GM12875 (cell line): ENCODE measurements at regions not wholly inside any gene's neighbourhood (a gene's known extent, or its start where the extent isn't known, plus 50 kb on each side); places are given as distances from the start of the nearest gene placed in this dataset.
"Not testable (repeated sequence)": the region's sequence is repeated elsewhere in the genome, so short reads cannot be mapped to it uniquely, and the experiment has no call there.

Experiments used
- H3K4me3 ChIP-seq: one replicate; pipeline ENCODE4 v1.5.1; 2011; ENCODE audit warnings: low read depth, low read length, control low read depth
- TF ChIP-seq, protein P1 (sequence below): IDR thresholded peaks from 2 replicates; pipeline ENCODE4 v1.5.1; 2011; ENCODE audit warnings: low read depth, mild to moderate bottlenecking, control low read depth, inconsistent platforms, low read length, moderate library complexity, borderline replicate concordance; ENCODE audit not compliant: insufficient read depth

DNA sequence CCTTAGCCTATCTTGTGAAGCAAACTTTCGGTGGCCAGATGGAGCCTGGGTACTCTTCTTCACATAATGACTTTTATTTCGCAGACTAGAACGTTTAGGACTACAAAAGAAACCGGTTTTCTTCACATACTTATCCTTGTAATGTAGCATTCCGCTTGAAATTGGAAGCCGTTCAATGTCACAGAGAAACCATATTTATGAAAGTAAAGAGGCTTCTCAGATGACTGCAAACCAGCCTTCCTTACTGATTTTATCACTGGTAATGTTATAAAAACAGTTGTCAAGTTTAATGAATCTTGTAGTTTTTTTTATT is 94.1 kb downstream of the PPIAL4G start:
- TF ChIP-seq, protein P1, sequence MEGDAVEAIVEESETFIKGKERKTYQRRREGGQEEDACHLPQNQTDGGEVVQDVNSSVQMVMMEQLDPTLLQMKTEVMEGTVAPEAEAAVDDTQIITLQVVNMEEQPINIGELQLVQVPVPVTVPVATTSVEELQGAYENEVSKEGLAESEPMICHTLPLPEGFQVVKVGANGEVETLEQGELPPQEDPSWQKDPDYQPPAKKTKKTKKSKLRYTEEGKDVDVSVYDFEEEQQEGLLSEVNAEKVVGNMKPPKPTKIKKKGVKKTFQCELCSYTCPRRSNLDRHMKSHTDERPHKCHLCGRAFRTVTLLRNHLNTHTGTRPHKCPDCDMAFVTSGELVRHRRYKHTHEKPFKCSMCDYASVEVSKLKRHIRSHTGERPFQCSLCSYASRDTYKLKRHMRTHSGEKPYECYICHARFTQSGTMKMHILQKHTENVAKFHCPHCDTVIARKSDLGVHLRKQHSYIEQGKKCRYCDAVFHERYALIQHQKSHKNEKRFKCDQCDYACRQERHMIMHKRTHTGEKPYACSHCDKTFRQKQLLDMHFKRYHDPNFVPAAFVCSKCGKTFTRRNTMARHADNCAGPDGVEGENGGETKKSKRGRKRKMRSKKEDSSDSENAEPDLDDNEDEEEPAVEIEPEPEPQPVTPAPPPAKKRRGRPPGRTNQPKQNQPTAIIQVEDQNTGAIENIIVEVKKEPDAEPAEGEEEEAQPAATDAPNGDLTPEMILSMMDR, result no peak

DNA sequence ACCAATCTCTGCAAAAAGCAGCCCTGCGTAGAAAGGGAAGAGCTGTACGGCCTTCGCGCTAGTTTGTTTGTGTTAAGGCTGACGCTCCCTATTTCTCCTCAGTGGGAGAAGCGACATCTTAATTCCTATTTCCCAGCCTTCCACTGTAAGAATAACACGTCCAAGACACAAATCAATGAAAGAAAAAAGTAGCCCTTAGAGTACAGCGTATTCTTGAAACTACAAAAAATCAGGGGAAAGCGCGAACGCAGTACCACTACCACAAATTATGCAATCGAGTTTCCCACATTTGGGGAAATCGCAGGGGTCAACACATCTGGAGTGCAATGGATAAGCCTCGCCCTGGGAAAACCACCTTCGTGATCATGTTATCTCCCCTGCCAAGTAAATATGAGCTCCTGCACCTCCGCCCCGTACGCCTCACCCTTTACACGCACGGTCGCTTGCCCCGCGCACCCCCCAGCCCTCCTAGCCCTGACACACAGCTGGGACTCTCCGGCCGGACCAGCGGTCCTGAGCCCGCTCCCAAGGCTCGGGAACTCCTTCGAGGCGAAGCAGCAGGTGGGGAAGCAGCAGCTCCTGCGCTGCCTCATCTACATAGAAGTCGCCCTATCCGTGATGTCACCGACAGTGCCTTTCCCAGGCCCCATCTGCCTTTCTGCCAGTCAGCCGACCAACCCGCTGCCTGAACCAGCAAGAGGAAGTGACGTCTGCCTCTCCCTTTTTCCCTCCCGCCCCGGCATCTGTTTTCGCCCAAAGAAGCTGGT is 94.7 kb downstream of the PPIAL4G start:
- peak overlapping the region; percentile 51 for H3K4me3 ChIP-seq
- TF ChIP-seq, protein P1, result no peak

More for the DNA sequence above, 94.1 kb downstream of the PPIAL4G start:
- H3K4me3 ChIP-seq, result peak overlapping the region; percentile 51

DNA sequence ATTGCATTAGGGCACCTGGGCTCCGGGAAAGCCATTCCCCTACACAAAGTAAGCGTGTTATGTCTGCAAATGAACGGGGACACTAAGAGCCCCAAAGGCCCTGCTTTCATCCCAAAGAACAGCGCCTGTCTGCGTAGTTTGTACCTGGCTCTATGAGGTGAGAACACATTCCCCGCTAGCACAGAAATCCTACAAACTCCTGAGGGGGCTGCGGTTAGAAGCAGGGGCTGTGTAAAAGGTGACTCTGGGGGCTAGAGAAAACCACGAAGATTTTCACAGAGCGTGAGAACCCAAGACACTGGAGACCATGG is 95.2 kb downstream of the PPIAL4G start:
- not testable (repeated sequence) for H3K4me3 ChIP-seq

DNA sequence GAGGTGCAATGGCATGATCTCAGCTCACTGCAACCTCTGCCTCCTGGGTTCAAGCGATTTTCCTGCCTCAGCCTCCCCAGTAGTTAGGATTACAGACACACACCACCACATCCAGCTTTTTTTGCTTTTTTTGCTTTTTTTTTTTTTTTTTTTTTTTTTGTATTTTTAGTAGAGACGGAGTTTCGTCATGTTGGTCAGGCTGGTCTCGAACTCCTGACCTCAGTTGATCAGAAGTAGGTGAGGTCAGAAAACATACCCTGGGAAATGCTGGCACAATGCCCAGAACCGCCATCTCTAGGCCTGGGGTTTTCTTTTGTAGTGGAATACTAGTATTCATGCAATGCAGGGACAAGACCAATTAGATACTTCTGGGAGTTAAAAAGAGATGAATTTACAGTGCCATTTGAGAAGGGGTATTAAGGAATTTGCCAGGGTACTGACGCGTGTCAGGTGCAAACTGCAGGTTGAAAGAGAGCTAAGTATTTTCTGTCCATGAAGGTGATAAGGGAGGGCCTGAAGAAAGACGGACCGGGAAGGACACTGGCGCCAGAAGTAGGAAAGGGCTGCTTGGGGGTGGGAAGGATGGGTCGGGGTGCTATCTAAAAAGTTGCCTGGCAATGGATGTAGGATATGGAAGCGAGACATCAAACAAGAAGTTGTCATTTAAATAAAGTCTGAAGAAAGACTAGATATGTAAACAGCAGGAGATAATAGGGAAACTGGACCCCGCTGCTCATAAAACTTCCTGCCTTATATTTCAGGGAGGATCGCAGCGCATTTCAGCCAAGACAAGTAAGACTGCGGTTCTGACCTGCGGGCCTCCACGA is 95.8 kb downstream of the PPIAL4G start:
- H3K4me3 ChIP-seq, result not testable (repeated sequence)

DNA sequence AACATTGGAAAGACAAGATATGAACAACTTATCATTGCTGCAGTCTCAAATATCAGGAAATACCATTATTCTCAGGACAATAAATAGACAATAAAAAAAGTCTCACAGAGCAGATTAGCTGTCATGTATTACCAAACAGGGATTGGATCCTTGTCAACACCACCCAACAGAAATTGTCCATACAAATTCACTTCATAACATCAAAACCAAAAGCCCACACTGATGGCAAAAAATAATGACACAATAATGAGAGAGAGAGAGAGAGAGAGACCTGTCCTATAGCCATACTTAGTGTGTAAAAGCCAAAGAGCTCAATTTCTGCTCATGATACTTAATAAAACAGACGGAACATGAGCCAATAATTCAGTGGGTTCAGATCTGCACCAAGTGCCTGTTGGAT is 96.5 kb downstream of the PPIAL4G start:
- TF ChIP-seq, protein P1, result no peak
- no peak overlapping the region for H3K4me3 ChIP-seq

DNA sequence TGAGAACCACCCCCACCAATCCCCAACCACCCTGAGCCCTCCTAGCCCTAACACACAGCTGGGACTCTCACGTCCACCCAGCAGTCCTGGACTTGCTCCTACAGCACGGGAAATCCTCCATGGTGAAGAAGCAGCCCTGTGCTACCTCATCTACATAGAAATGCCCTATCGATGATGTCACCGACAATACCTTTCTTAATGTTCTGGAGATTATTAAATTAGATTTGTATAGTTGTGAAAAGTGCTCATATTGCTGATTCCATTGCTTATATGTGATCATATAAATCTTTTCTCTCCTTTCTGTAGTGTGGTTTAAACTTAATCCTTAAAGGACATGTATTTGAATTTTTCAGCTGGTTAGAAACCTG is 97.1 kb downstream of the PPIAL4G start:
- not testable (repeated sequence) for H3K4me3 ChIP-seq

DNA sequence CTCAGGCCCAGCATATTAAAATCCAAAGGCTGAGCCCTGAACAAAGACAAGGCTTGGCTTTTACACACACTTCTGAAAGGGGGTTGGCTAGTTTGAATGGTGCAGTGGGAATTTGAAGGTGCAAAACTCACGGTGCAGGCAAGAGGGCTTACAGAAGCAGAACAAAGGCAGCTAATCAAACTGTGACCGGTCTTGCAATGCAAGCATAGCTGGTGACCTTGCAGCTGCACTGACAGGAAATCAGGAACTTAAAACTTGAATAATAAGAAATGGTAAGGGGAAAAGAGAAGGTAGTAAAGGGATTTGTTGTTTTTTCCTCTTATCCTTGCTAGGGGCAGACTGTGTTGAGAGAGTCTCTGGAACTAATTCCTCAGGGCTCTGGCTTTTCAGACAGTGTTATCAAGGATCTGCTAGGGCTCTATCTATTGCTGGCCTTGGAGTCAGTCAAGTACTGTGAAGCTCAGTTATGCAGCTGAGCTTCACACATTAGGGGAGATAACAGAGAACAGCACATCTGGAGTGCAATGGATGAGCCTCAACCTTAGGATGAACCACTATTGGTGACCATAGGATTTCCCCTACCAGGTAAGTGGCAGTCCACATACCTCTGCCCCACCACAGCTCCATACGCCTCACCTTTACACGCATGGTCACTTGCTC is 97.6 kb downstream of the PPIAL4G start:
- no peak overlapping the region for H3K4me3 ChIP-seq
- TF ChIP-seq, protein P1, result no peak

DNA sequence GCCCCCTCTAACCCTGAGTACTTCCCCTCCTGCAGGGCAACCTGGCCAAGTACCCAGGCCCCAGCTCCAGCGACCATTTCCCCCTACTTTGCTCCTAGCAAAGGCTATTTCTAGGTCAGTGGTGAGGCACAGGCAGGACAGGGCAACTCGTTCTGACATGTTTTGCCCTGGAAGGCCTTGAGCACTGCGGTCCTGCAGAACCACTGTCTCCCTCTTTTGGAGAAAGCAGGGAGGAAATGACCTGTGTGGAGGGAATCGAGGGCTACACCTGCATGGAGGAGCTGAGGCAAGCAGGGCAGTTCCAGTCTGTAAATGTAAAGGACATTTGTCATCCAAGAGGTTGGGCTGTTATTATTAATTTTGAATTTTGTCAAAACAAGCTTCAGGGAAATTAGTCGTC is 99.1 kb downstream of the PPIAL4G start:
- TF ChIP-seq, protein P1, result no peak
- H3K4me3 ChIP-seq, result no peak overlapping the region
